GM19463 (cell line): ENCODE measurements at regions not wholly inside any gene's neighbourhood (a gene's known extent, or its start where the extent isn't known, plus 50 kb on each side); places are given as distances from the start of the nearest gene placed in this dataset.

Experiments used
- ATAC-seq: cut with Tn5 transposase; IDR thresholded peaks from one replicate; pipeline ENCODE4 v1.9.1; 2021; ENCODE audit warnings: mild to moderate bottlenecking, moderate library complexity; ENCODE audit not compliant: unreplicated experiment

- ATAC-seq = no peak
Measured at GRCh38 chr18:55064073-55064472, 104.8 kb upstream of the CCDC68 start.

DNA sequence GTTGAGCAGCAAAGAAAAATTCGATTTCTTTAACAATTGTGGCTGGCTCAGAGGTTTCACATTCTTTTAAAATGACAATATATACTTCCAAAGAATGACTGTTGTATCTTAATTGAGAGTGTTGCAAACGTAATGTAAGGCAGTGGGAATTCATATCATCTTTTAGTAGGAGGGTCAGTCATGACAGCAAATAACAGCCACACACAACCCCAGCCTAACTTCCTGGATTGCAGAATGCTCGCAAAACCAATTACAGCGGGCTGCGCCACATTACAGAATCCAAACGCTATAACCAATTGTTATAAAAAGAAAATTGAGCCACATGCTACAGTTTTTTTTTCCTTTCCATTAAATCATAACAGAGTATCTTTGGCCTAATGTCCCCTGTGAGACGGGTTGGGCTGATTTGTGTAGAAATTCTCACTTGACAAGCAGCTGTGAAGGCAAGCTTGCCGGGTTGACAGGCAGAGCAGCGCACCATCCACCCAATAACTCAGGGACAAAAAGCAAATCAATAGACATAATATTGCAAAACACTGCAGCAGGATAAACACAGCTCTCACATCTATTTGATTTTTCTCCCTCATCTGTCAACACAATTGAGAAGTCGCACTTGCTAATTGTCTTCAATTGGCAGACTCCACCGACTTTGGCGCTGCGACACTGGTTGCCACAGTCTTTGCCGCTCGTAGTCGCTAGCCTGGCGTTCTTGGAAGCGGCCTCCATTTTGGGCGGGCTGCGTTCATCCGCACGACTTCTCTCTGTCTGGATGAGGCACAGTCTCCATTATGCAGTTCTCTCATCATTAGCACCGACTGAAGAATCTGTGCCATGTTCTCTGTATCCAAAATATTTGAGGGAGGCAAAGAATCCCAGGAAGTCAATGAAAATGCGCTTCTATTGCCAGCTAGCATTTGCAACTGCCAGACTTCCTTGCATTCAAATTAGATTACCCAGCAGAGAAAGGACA, 95.0 kb upstream of the CCDC68 start:
- no peak for ATAC-seq

DNA sequence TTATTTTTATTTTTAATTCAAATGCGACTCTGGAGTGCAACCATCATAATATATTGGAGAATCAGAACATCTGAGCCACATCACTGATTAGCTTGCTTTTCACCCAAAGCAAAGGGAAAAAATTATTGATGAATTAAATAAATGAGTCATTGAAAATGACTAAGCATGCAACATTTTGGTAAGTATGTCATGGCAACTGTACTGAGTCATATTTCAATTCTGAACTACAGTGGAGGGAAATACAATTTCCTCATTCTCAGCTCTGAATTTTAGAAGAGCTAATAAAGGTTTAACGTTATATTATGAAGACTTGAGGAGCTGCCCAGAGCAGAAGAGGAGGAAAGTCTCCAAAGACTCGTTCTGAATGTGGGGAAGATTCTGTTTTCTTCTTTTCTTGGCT, 89.6 kb upstream of the CCDC68 start:
- no peak for ATAC-seq

DNA sequence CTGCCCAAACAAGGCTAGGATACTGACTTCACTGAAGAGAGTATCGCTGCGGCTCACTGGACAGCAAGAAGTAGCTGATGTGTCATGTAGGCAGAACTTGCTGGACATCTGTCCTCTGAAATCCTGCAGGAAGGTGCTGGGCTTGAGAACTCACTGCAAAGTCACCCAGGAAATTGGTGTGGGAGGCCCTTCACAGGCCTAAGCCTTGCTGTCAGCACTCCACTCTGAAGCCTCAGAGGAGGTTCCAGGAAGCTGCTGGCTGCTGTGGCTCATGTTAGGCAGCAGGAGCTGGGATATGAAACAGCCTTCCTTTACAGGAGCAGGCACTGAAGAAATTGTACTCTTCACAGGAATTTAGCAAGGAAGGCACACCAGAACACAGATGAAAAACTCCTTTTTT, 88.3 kb upstream of the CCDC68 start:
- ATAC-seq = no peak

DNA sequence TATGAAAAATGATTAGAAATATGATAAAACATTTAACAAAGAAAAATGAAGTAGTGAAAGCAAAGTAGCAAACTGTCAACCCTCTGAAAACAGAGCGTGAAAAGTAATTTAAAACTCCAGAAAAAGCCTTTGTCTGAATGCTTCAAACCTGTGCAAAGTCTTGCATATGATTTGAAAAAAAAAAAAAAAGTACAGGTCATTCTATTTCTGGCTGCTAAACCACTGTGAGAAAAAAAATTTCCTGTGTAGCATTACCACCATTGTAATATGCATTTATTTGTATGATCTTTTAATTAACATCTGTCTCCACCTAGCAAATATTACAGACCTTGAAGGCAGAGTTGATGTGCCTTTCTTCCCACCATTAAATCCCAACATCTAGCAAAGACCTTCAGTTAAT, 82.1 kb upstream of the CCDC68 start:
- ATAC-seq = no peak

- no peak for ATAC-seq
Measured at GRCh38 chr18:55038162-55038561, 78.9 kb upstream of the CCDC68 start.

DNA sequence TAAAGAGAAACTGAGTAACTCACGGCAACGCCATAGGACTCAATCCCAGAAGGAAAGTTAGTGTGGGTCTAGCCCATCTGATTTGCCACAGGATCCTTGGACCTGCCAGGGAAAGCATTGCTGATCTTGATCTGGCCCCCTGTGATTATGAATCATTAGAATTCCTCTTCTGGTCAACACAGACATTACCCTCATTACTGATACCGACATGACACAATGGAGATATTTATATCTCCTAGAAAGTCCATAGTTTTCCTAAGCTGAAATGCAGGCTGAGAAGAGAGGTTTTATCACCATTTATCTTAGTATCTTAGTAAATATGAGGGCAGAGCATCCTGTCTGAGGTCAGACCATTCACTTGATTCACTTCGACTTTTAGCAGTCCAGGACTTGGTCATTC, 75.5 kb upstream of the CCDC68 start:
- ATAC-seq = no peak

DNA sequence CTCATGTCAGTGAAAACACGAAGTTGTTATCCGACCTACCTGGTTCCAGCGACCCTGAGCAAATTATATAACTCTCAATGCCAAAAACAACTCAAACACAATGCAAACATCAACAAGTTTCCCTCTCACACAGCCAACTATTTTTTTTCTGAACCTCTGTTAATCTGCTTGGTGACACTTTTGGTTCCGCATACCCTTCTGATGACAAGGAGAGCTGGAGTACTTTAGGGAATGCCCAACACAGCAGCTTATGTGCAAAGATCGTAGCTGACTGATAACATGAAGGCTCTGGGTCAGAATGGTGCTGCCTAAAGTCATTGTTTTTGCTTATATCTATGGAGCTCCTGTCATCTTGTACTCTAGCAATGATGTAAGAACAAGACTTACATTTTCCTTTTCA, 72.7 kb upstream of the CCDC68 start:
- no peak for ATAC-seq

DNA sequence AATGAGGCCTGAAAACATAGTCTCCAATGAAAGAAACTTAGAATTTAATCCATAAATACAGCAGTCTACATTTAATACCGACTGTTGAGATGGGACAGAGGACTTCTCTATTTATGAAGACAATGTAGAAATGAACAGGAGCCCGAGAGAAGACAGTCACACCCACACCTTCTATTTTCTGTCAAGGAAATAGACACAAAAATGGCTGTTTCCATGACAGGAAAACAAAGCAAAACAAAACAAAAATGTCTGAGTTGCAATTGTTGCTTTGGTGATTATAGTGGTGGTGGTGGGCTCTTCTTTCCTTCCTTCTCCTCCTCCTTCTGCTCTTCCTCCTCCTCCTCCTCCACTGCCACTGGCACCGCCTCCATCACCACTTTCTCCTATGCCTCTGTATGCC, 72.3 kb upstream of the CCDC68 start:
- ATAC-seq = no peak

GRCh38 chr18:55031164-55031563, 71.9 kb upstream of the CCDC68 start:
- no peak for ATAC-seq

- ATAC-seq = no peak
Measured at GRCh38 chr18:55024564-55024963, 65.3 kb upstream of the CCDC68 start.

DNA sequence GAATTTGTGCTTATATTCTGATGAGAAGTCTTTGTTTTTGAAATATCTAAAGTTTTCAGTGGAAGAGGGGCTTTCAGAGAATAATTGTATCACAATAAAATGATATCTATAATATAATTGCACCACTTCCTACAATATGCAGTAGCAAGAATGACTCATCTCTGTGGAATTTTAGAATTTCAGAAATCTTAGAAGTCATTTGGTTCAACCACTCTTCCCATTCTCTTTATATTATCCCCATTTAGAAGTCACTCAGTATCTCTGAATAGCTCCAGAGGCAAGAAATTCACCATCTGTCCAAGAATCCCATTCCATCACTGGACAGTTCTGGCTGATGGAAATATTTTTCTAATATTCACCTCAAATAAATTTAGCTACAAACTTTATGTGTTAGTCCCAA, 59.3 kb upstream of the CCDC68 start:
- no peak for ATAC-seq

DNA sequence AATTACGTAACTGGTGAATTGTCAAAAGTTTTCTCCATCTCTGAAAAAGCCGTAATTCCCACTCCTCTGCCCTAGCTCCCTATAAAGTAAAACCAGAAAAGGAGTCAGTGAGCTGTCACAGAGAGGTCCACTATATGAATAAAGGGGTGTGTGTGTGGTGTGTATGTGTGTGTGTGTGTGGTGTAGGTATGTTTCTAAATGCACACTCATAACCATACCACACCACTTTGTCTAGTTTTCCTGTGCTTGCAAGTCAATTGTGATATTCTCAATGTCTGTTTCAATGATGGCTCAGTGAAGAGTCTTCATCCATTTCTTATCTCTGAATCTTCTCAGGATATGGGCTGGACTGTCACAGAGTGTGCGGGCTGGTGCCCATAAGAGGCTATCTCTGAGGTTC, 54.8 kb upstream of the CCDC68 start:
- ATAC-seq = no peak

GRCh38 chr18:55013685-55014084, 54.4 kb upstream of the CCDC68 start:
- ATAC-seq = no peak

- no peak for ATAC-seq
Measured at GRCh38 chr18:55013086-55013485, 53.8 kb upstream of the CCDC68 start.

- ATAC-seq = no peak
Measured at GRCh38 chr18:55012008-55012407, 52.7 kb upstream of the CCDC68 start.
